HuH-7 (cell line): ENCODE measurements at regions not wholly inside any gene's neighbourhood (a gene's known extent, or its start where the extent isn't known, plus 50 kb on each side); places are given as distances from the start of the nearest gene placed in this dataset.

Experiments
- DNase-seq: peaks from one replicate; pipeline ENCODE4 v3.0.0; 2011; ENCODE audit warnings: low spot score

DNA sequence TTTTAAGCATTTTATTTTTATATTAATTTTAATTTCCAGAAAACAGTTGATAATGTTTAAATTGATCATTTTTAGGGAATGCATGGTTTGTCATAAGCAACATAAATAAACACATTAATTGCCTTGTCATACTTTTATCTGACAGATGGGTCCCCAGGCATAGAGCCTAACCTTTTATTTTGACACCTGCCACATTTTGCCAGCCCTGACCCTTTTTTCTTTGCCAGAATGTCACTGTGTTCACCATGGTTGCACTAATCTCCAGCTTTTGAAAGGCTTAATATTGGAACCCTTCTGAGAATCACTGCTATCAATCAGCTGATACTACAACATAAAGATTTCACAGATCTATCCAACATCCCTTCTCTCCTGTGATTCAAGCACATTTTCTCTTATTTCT, 56.0 kb upstream of the DPYD start:
- no peak for DNase-seq
